ENCODE measurements at regions not wholly inside any gene's neighbourhood (a gene's known extent, or its start where the extent isn't known, plus 50 kb on each side); places are given as distances from the start of the nearest gene placed in this dataset.

- Mint-ChIP-seq H3K36me3 (no peaks in the 10 kb centered on the region), H3K4me3 (no peak overlapping the region), H3K27ac (no peak overlapping the region), H3K9me3 (peaks cover 0 to 15% (median 11%) of the 10 kb centered on the region in 3 donors), H3K4me1 (no peaks in the 10 kb centered on the region), H3K27me3 (no peaks in the 10 kb centered on the region)
- WGBS (ENCODE audit: insufficient coverage), result 77% methylated on average over 2 of the region's 2 CpGs
- ATAC-seq (replicated peaks in 1 of 4) (no peak), DNase-seq (no peak)
- H3K27ac ChIP-seq (ENCODE audit: low read length), result no peak overlapping the region
- POLR2A ChIA-PET, result no interaction called here
- H3K27me3 ChIP-seq (replicated peaks in 1 of 2; ENCODE audit: control insufficient read depth in 2 of 2, extremely low read depth in 1 of 2, insufficient read depth in 2 of 2, low read length in 1 of 2), result no peaks in the 10 kb centered on the region
- H3K36me3 ChIP-seq (ENCODE audit: control insufficient read depth in 2 of 2, extremely low read depth in 1 of 2, insufficient read depth in 1 of 2, low read length in 1 of 2), result no peaks in the 10 kb centered on the region
- H3K4me1 ChIP-seq (ENCODE audit: control insufficient read depth in 1 of 2, extremely low read depth in 1 of 2, insufficient read depth in 2 of 2, low read length in 2 of 2), result no peaks in the 10 kb centered on the region
- CTCF ChIA-PET, result no interaction called here
- H3K4me3 ChIP-seq (ENCODE audit: control insufficient read depth in 1 of 2, extremely low read depth in 1 of 2, low read length in 1 of 2), result no peak overlapping the region
- H3K9me3 ChIP-seq, result no peaks in the 10 kb centered on the region
Measured at GRCh38 chr16:51305337-51305736, 154.3 kb upstream of the SALL1 start.

- no CpG with 5 or more reads among the region's 1 CpG for WGBS (ENCODE audit: insufficient coverage)
- Mint-ChIP-seq H3K4me3 (no peak overlapping the region), H3K36me3 (no peaks in the 10 kb centered on the region), H3K4me1 (no peaks in the 10 kb centered on the region), H3K9me3 (peaks cover 0 to 14% (median 10%) of the 10 kb centered on the region in 3 donors), H3K27ac (no peak overlapping the region), H3K27me3 (no peaks in the 10 kb centered on the region)
- no peaks in the 10 kb centered on the region for H3K36me3 ChIP-seq (ENCODE audit: control insufficient read depth in 2 of 2, extremely low read depth in 1 of 2, insufficient read depth in 1 of 2, low read length in 1 of 2)
- no peak overlapping the region for H3K27ac ChIP-seq (ENCODE audit: low read length)
- H3K4me1 ChIP-seq (ENCODE audit: control insufficient read depth in 1 of 2, extremely low read depth in 1 of 2, insufficient read depth in 2 of 2, low read length in 2 of 2), result no peaks in the 10 kb centered on the region
- no peak overlapping the region for H3K4me3 ChIP-seq (ENCODE audit: control insufficient read depth in 1 of 2, extremely low read depth in 1 of 2, low read length in 1 of 2)
- DNase-seq (no peak), ATAC-seq (replicated peaks in 1 of 4) (no peak)
- H3K9me3 ChIP-seq, result no peaks in the 10 kb centered on the region
- CTCF ChIA-PET, result no interaction called here
- H3K27me3 ChIP-seq (replicated peaks in 1 of 2; ENCODE audit: control insufficient read depth in 2 of 2, extremely low read depth in 1 of 2, insufficient read depth in 2 of 2, low read length in 1 of 2), result peaks cover 0 to 2% of the 10 kb centered on the region in 2 experiments
- POLR2A ChIA-PET, result no interaction called here
Measured at GRCh38 chr16:51302042-51302441, 151.0 kb upstream of the SALL1 start.

GRCh38 chr16:51298800-51299199, 147.7 kb upstream of the SALL1 start:
- CTCF ChIA-PET, result no interaction called here
- no CpG with 5 or more reads among the region's 1 CpG for whole genome bisulfite sequencing (ENCODE audit: insufficient coverage)

GRCh38 chr16:51290442-51291285, 139.6 kb upstream of the SALL1 start:
- Histone ChIP-seq H3K9me3 (no peaks in the 10 kb centered on the region), H3K4me3 (ENCODE audit: control insufficient read depth in 1 of 2, extremely low read depth in 1 of 2, low read length in 1 of 2) (no peak overlapping the region), H3K4me1 (ENCODE audit: control insufficient read depth in 1 of 2, extremely low read depth in 1 of 2, insufficient read depth in 2 of 2, low read length in 2 of 2) (no peaks in the 10 kb centered on the region), H3K36me3 (ENCODE audit: control insufficient read depth in 2 of 2, extremely low read depth in 1 of 2, insufficient read depth in 1 of 2, low read length in 1 of 2) (no peaks in the 10 kb centered on the region), H3K27me3 (replicated peaks in 1 of 2; ENCODE audit: control insufficient read depth in 2 of 2, extremely low read depth in 1 of 2, insufficient read depth in 2 of 2, low read length in 1 of 2) (no peaks in the 10 kb centered on the region), H3K27ac (ENCODE audit: low read length) (no peak overlapping the region)
- H3K4me1 Mint-ChIP-seq, result no peaks in the 10 kb centered on the region
- DNase-seq (no peak), ATAC-seq (replicated peaks in 1 of 4) (no peak)
- H3K36me3 Mint-ChIP-seq, result no peaks in the 10 kb centered on the region
- ChIA-PET POLR2A (no interaction called here), CTCF (no interaction called here)
- H3K27ac Mint-ChIP-seq, result no peak overlapping the region
- H3K4me3 Mint-ChIP-seq, result no peak overlapping the region
- H3K27me3 Mint-ChIP-seq, result no peaks in the 10 kb centered on the region
- WGBS (ENCODE audit: insufficient coverage), result 88% methylated on average over 2 of the region's 4 CpGs
- peaks cover 0 to 9% (median 3%) of the 10 kb centered on the region in 3 donors for H3K9me3 Mint-ChIP-seq

More at GRCh38 chr16:51298800-51299199, 147.7 kb upstream of the SALL1 start:
- Histone ChIP-seq H3K27ac (ENCODE audit: low read length) (no peak overlapping the region), H3K4me3 (ENCODE audit: control insufficient read depth in 1 of 2, extremely low read depth in 1 of 2, low read length in 1 of 2) (no peak overlapping the region), H3K9me3 (no peaks in the 10 kb centered on the region), H3K4me1 (ENCODE audit: control insufficient read depth in 1 of 2, extremely low read depth in 1 of 2, insufficient read depth in 2 of 2, low read length in 2 of 2) (no peaks in the 10 kb centered on the region), H3K36me3 (ENCODE audit: control insufficient read depth in 2 of 2, extremely low read depth in 1 of 2, insufficient read depth in 1 of 2, low read length in 1 of 2) (no peaks in the 10 kb centered on the region), H3K27me3 (replicated peaks in 1 of 2; ENCODE audit: control insufficient read depth in 2 of 2, extremely low read depth in 1 of 2, insufficient read depth in 2 of 2, low read length in 1 of 2) (peaks cover 0 to 2% of the 10 kb centered on the region in 2 experiments)
- H3K27me3 Mint-ChIP-seq, result no peaks in the 10 kb centered on the region
- H3K27ac Mint-ChIP-seq, result no peak overlapping the region
- no peak overlapping the region for H3K4me3 Mint-ChIP-seq
- POLR2A ChIA-PET, result no interaction called here
- peaks cover 0 to 6% (median 2%) of the 10 kb centered on the region in 3 donors for H3K9me3 Mint-ChIP-seq
- no peaks in the 10 kb centered on the region for H3K36me3 Mint-ChIP-seq
- no peaks in the 10 kb centered on the region for H3K4me1 Mint-ChIP-seq
- no peak for DNase-seq
- ATAC-seq (replicated peaks in 1 of 4), result no peak

- no peak overlapping the region for H3K4me3 ChIP-seq (ENCODE audit: control insufficient read depth in 1 of 2, extremely low read depth in 1 of 2, low read length in 1 of 2)
- Mint-ChIP-seq H3K36me3 (no peaks in the 10 kb centered on the region), H3K27me3 (no peaks in the 10 kb centered on the region), H3K4me3 (no peak overlapping the region), H3K9me3 (peaks cover 0 to 6% (median 3%) of the 10 kb centered on the region in 3 donors), H3K4me1 (no peaks in the 10 kb centered on the region), H3K27ac (no peak overlapping the region)
- 20% methylated on average over 1 of the region's 3 CpGs for WGBS (ENCODE audit: insufficient coverage)
- DNase-seq (no peak), ATAC-seq (replicated peaks in 1 of 4) (no peak)
- ChIA-PET CTCF (no interaction called here), POLR2A (no interaction called here)
- H3K27me3 ChIP-seq (replicated peaks in 1 of 2; ENCODE audit: control insufficient read depth in 2 of 2, extremely low read depth in 1 of 2, insufficient read depth in 2 of 2, low read length in 1 of 2), result no peaks in the 10 kb centered on the region
- no peaks in the 10 kb centered on the region for H3K4me1 ChIP-seq (ENCODE audit: control insufficient read depth in 1 of 2, extremely low read depth in 1 of 2, insufficient read depth in 2 of 2, low read length in 2 of 2)
- H3K27ac ChIP-seq (ENCODE audit: low read length), result no peak overlapping the region
- no peaks in the 10 kb centered on the region for H3K36me3 ChIP-seq (ENCODE audit: control insufficient read depth in 2 of 2, extremely low read depth in 1 of 2, insufficient read depth in 1 of 2, low read length in 1 of 2)
- no peaks in the 10 kb centered on the region for H3K9me3 ChIP-seq
Measured at GRCh38 chr16:51289336-51289735, 138.3 kb upstream of the SALL1 start.

GRCh38 chr16:51287121-51287755, 136.2 kb upstream of the SALL1 start:
- Histone ChIP-seq H3K4me1 (ENCODE audit: control insufficient read depth in 1 of 2, extremely low read depth in 1 of 2, insufficient read depth in 2 of 2, low read length in 2 of 2) (no peaks in the 10 kb centered on the region), H3K27ac (ENCODE audit: low read length) (no peak overlapping the region), H3K4me3 (ENCODE audit: control insufficient read depth in 1 of 2, extremely low read depth in 1 of 2, low read length in 1 of 2) (no peak overlapping the region), H3K9me3 (no peaks in the 10 kb centered on the region), H3K36me3 (ENCODE audit: control insufficient read depth in 2 of 2, extremely low read depth in 1 of 2, insufficient read depth in 1 of 2, low read length in 1 of 2) (no peaks in the 10 kb centered on the region), H3K27me3 (replicated peaks in 1 of 2; ENCODE audit: control insufficient read depth in 2 of 2, extremely low read depth in 1 of 2, insufficient read depth in 2 of 2, low read length in 1 of 2) (no peaks in the 10 kb centered on the region)
- Mint-ChIP-seq H3K36me3 (no peaks in the 10 kb centered on the region), H3K4me3 (no peak overlapping the region), H3K9me3 (peaks cover 3 to 8% (median 4%) of the 10 kb centered on the region in 3 donors), H3K4me1 (no peaks in the 10 kb centered on the region), H3K27me3 (peaks cover 0 to 2% of the 10 kb centered on the region in 2 donors), H3K27ac (no peak overlapping the region)
- CTCF ChIA-PET, result no interaction called here
- ATAC-seq (replicated peaks in 1 of 4) (no peak), DNase-seq (no peak)
- WGBS (ENCODE audit: insufficient coverage), result 78% methylated on average over 7 of the region's 14 CpGs
- POLR2A ChIA-PET, result no interaction called here
